ENCODE measurements at regions not wholly inside any gene's neighbourhood (a gene's known extent, or its start where the extent isn't known, plus 50 kb on each side); places are given as distances from the start of the nearest gene placed in this dataset.

- no peak for TF ChIP-seq POLR2A (IDR thresholded peaks at IDR 0.05)
- TF ChIP-seq CTCF (IDR thresholded peaks at IDR 0.05 in 4 of 5, conservative IDR thresholded peaks at IDR 0.05 in 1 of 5) = no peak
These were observed 193.7 kb downstream of the KIF26A start for GRCh38 chr14:104331871-104332605.
